PFSK-1 (cell line): ENCODE measurements at regions not wholly inside any gene's neighbourhood (a gene's known extent, or its start where the extent isn't known, plus 50 kb on each side); places are given as distances from the start of the nearest gene placed in this dataset.

Experiments
- FOXP2 ChIP-seq: optimal IDR thresholded peaks from 2 replicates; pipeline ENCODE3; 2011; ENCODE audit warnings: borderline replicate concordance, control low read depth, inconsistent platforms; ENCODE audit not compliant: insufficient read depth; ENCODE audit errors: extremely low read length, extremely low read depth
- POLR2AphosphoS5 ChIP-seq: IDR thresholded peaks from 2 replicates; pipeline ENCODE4 v1.6.1; 2012; ENCODE audit warnings: low read depth, mild to moderate bottlenecking, control low read depth, low read length, moderate library complexity
- SIN3A ChIP-seq: IDR thresholded peaks from 2 replicates; pipeline ENCODE4 v1.6.1; 2012; ENCODE audit warnings: mild to moderate bottlenecking, low read length, moderate library complexity, borderline replicate concordance; ENCODE audit not compliant: insufficient read depth
- TAF1 ChIP-seq: IDR thresholded peaks from 2 replicates; pipeline ENCODE4 v1.6.1; 2012; ENCODE audit warnings: low read length, control low read depth, borderline replicate concordance; ENCODE audit not compliant: insufficient read depth
- TF ChIP-seq, protein P1 (sequence below), 2 experiments: IDR thresholded peaks; 2 replicates each; pipeline versions ENCODE4 v1.6.1 to v1.8.0; 2011 to 2012; ENCODE audit warnings: low read depth in 2 of 2, low read length in 2 of 2, control low read depth in 1 of 2, inconsistent platforms in 1 of 2, mild to moderate bottlenecking in 1 of 2, moderate library complexity in 1 of 2; ENCODE audit not compliant: insufficient read depth in 1 of 2

DNA sequence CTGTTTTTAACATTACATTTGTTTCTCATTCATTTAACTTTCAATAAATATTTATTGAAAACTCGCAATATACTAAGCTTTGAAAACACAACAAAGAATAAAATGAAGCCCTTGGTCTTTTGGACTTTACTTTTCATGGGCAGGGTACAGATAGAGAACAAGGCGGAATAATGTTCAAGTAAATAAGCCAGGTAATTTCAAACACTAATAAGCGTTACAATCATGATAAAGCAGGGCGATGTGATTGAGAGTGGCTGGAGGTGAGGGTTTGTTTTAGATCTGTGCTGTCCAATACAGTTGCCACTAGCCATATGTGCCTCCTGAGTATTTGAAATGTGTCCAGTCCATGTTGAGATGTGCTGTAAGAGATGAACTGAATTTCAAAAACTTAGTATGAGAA lies 307.1 kb downstream of the ALDH8A1 start:
- no peak for TF ChIP-seq TAF1
- TF ChIP-seq, protein P1, sequence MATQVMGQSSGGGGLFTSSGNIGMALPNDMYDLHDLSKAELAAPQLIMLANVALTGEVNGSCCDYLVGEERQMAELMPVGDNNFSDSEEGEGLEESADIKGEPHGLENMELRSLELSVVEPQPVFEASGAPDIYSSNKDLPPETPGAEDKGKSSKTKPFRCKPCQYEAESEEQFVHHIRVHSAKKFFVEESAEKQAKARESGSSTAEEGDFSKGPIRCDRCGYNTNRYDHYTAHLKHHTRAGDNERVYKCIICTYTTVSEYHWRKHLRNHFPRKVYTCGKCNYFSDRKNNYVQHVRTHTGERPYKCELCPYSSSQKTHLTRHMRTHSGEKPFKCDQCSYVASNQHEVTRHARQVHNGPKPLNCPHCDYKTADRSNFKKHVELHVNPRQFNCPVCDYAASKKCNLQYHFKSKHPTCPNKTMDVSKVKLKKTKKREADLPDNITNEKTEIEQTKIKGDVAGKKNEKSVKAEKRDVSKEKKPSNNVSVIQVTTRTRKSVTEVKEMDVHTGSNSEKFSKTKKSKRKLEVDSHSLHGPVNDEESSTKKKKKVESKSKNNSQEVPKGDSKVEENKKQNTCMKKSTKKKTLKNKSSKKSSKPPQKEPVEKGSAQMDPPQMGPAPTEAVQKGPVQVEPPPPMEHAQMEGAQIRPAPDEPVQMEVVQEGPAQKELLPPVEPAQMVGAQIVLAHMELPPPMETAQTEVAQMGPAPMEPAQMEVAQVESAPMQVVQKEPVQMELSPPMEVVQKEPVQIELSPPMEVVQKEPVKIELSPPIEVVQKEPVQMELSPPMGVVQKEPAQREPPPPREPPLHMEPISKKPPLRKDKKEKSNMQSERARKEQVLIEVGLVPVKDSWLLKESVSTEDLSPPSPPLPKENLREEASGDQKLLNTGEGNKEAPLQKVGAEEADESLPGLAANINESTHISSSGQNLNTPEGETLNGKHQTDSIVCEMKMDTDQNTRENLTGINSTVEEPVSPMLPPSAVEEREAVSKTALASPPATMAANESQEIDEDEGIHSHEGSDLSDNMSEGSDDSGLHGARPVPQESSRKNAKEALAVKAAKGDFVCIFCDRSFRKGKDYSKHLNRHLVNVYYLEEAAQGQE (IDR thresholded peaks at IDR 0.05; ENCODE audit: insufficient read depth in 1 of 2, low read depth in 2 of 2, low read length in 2 of 2): no peak
- TF ChIP-seq POLR2AphosphoS5: no peak
- no peak for TF ChIP-seq SIN3A
- TF ChIP-seq FOXP2: no peak
